AG04449 (cell line): ENCODE measurements at regions not wholly inside any gene's neighbourhood (a gene's known extent, or its start where the extent isn't known, plus 50 kb on each side); places are given as distances from the start of the nearest gene placed in this dataset.

ENCODE experiments used
- CTCF ChIA-PET: fragments of 350-600 bp; formaldehyde crosslinking; extraction: SDS; loops from one replicate; lab custom pipeline; 2021; ENCODE audit warnings: antibody characterized with exemption; lab: Yijun Ruan, JAX
- POLR2A ChIA-PET: fragments of 400-600, 350-600 bp; formaldehyde crosslinking; extraction: SDS; loops from one replicate; lab custom pipeline; 2020; ENCODE audit warnings: antibody characterized with exemption, inconsistent platforms; lab: Yijun Ruan, JAX
- DNase-seq: peaks from one replicate; pipeline ENCODE4 v3.0.0-alpha.2; 2010; ENCODE audit warnings: low read depth, low spot score
- H3K4me3 ChIP-seq: 2 replicates; pipeline ENCODE4 v1.5.1; 2011; ENCODE audit warnings: low read depth, mild to moderate bottlenecking, control low read depth, low read length
- CTCF ChIP-seq: IDR thresholded peaks from one replicate; pipeline ENCODE4 v1.5.1; 2011; ENCODE audit warnings: mild to moderate bottlenecking, moderate library complexity, low read length, control low read depth, inconsistent platforms; ENCODE audit not compliant: insufficient read depth; ENCODE audit errors: missing control alignments

GRCh38 chr14:27050208-27050607, 452.4 kb upstream of the NOVA1 start:
- H3K4me3 ChIP-seq: no peak overlapping the region
- ChIA-PET POLR2A (no interaction called here), CTCF (no interaction called here)
- no peak for TF ChIP-seq CTCF
- DNase-seq: no peak

- ChIA-PET CTCF (no interaction called here), POLR2A (no interaction called here)
- no peak for TF ChIP-seq CTCF
- no peak for DNase-seq
- no peak overlapping the region for H3K4me3 ChIP-seq
These were observed 458.8 kb upstream of the NOVA1 start for GRCh38 chr14:27056586-27056985.

- TF ChIP-seq CTCF: no peak
- CTCF ChIA-PET: no interaction called here
- POLR2A ChIA-PET: no interaction called here
- DNase-seq: no peak
- H3K4me3 ChIP-seq: no peak overlapping the region
These were observed 463.5 kb upstream of the NOVA1 start for GRCh38 chr14:27061299-27061698.

GRCh38 chr14:27063959-27064358, 466.1 kb upstream of the NOVA1 start:
- ChIA-PET CTCF (no interaction called here), POLR2A (no interaction called here)
- DNase-seq: no peak
- TF ChIP-seq CTCF: no peak
- no peak overlapping the region for H3K4me3 ChIP-seq

GRCh38 chr14:27065886-27066285, 468.1 kb upstream of the NOVA1 start:
- POLR2A ChIA-PET: no interaction called here
- H3K4me3 ChIP-seq: no peak overlapping the region
- CTCF ChIA-PET: no interaction called here
- no peak for DNase-seq
- TF ChIP-seq CTCF: no peak

GRCh38 chr14:27067961-27068360, 470.1 kb upstream of the NOVA1 start:
- H3K4me3 ChIP-seq: no peak overlapping the region
- ChIA-PET POLR2A (no interaction called here), CTCF (no interaction called here)
- no peak for DNase-seq
- no peak for TF ChIP-seq CTCF
